PFSK-1 (cell line): ENCODE measurements at regions not wholly inside any gene's neighbourhood (a gene's known extent, or its start where the extent isn't known, plus 50 kb on each side); places are given as distances from the start of the nearest gene placed in this dataset.

Experiments
- FOXP2 ChIP-seq: optimal IDR thresholded peaks from 2 replicates; pipeline ENCODE3; 2011; ENCODE audit warnings: borderline replicate concordance, control low read depth, inconsistent platforms; ENCODE audit not compliant: insufficient read depth; ENCODE audit errors: extremely low read length, extremely low read depth
- POLR2AphosphoS5 ChIP-seq: IDR thresholded peaks from 2 replicates; pipeline ENCODE4 v1.6.1; 2012; ENCODE audit warnings: low read depth, mild to moderate bottlenecking, control low read depth, low read length, moderate library complexity
- REST ChIP-seq, 2 experiments: IDR thresholded peaks; 2 replicates each; pipeline versions ENCODE4 v1.6.1 to v1.8.0; 2011 to 2012; ENCODE audit warnings: low read depth in 2 of 2, low read length in 2 of 2, control low read depth in 1 of 2, inconsistent platforms in 1 of 2, mild to moderate bottlenecking in 1 of 2, moderate library complexity in 1 of 2; ENCODE audit not compliant: insufficient read depth in 1 of 2
- SIN3A ChIP-seq: IDR thresholded peaks from 2 replicates; pipeline ENCODE4 v1.6.1; 2012; ENCODE audit warnings: mild to moderate bottlenecking, low read length, moderate library complexity, borderline replicate concordance; ENCODE audit not compliant: insufficient read depth
- TAF1 ChIP-seq: IDR thresholded peaks from 2 replicates; pipeline ENCODE4 v1.6.1; 2012; ENCODE audit warnings: low read length, control low read depth, borderline replicate concordance; ENCODE audit not compliant: insufficient read depth

DNA sequence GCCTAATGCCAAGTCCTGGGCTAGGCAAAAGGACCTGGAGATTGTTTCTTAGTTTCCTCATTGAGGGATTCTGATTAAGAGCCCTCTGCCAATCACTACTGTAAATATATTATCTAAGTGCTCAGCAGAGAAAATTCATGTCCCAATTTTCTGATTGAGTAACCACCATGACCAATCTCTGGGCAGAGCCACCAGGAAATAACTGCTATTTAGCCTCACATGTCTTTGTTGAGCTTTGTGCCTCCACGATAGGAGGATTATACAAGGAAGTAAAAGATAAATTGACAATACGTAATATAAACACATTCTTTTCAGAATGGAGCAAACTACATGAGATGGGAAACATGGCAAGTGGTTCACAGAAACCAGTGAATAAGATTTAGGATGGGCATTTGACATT is 396.1 kb upstream of the PAPPA start:
- no peak for TF ChIP-seq REST (IDR thresholded peaks at IDR 0.05; ENCODE audit: insufficient read depth in 1 of 2, low read depth in 2 of 2, low read length in 2 of 2)
- no peak for TF ChIP-seq FOXP2
- no peak for TF ChIP-seq TAF1
- TF ChIP-seq POLR2AphosphoS5 = no peak
- no peak for TF ChIP-seq SIN3A

- no peak for TF ChIP-seq FOXP2
Measured at GRCh38 chr9:115758441-115758840, 395.1 kb upstream of the PAPPA start.

DNA sequence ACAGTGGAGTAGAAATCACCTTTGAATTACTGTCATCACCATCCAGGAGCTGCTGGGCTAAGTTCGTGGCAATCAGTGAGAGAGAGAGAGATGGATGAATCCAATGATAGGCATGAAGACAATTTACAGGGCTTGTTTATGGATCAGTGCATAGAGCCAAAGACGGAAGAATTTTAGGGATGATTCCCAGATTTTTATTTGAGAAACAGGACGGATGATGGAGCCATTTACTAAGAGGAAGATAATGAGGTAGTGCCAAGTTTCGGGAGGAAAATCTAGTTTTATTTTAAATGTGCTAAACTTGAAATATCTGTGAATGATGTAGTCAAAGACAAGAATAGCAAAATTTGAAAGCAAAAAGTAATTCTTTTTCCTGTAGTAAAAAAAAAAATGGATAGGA is 394.2 kb upstream of the PAPPA start:
- no peak for TF ChIP-seq SIN3A
- no peak for TF ChIP-seq TAF1
- no peak for TF ChIP-seq REST (IDR thresholded peaks at IDR 0.05; ENCODE audit: insufficient read depth in 1 of 2, low read depth in 2 of 2, low read length in 2 of 2)
- TF ChIP-seq FOXP2 = no peak
- no peak for TF ChIP-seq POLR2AphosphoS5

DNA sequence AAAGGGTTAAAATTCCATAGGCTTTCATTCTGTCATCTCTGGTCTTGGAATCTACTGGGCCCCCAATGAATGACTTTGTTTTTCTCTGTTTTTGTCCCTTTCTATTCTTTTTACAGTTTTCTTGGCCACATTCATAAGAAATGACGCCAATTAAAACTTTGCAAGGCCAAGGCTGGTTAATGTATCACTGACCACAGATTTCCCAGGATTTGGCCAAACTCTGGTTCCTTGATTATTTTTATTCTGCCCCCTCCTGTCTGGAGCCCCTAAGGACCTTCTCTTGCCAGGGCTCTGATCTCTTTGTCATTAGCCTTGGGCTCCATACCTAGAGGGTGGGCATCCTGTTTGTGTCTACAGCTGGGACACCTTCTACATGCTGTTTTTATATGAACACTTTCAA is 388.9 kb upstream of the PAPPA start:
- TF ChIP-seq SIN3A (no peak), FOXP2 (no peak), REST (IDR thresholded peaks at IDR 0.05; ENCODE audit: insufficient read depth in 1 of 2, low read depth in 2 of 2, low read length in 2 of 2) (no peak), TAF1 (no peak), POLR2AphosphoS5 (no peak)

- no peak for TF ChIP-seq TAF1
- TF ChIP-seq FOXP2 = no peak
- TF ChIP-seq SIN3A = no peak
- TF ChIP-seq POLR2AphosphoS5 = no peak
- no peak for TF ChIP-seq REST (IDR thresholded peaks at IDR 0.05; ENCODE audit: insufficient read depth in 1 of 2, low read depth in 2 of 2, low read length in 2 of 2)
Measured at GRCh38 chr9:115765060-115765459, 388.5 kb upstream of the PAPPA start.
